Kidney epithelial cell (primary cell): ENCODE measurements at regions not wholly inside any gene's neighbourhood (a gene's known extent, or its start where the extent isn't known, plus 50 kb on each side); places are given as distances from the start of the nearest gene placed in this dataset.

Experiments used
- DNase-seq: peaks from one replicate; pipeline ENCODE4 v3.0.0-alpha.2; 2010; ENCODE audit warnings: low read depth
- H3K27me3 ChIP-seq: 2 replicates; pipeline ENCODE4 v1.6.0; 2011; ENCODE audit warnings: low read length; ENCODE audit not compliant: control insufficient read depth, insufficient read depth
- H3K36me3 ChIP-seq: 2 replicates; pipeline ENCODE4 v1.5.1; 2011; ENCODE audit warnings: low read length; ENCODE audit not compliant: control insufficient read depth, insufficient read depth
- H3K4me3 ChIP-seq: 2 replicates; pipeline ENCODE4 v1.5.1; 2011; ENCODE audit warnings: low read depth, mild to moderate bottlenecking, control low read depth, low read length
- CTCF ChIP-seq: IDR thresholded peaks from 2 replicates; pipeline ENCODE4 v1.5.1; 2011; ENCODE audit warnings: mild to moderate bottlenecking, moderate library complexity, low read length, control low read depth, inconsistent platforms; ENCODE audit not compliant: insufficient read depth, poor library complexity, severe bottlenecking

- no peak for DNase-seq
- H3K36me3 ChIP-seq: no peaks in the 10 kb centered on the region
- no peak overlapping the region for H3K4me3 ChIP-seq
- H3K27me3 ChIP-seq: peaks cover 2% of the 10 kb centered on the region
- no peak for TF ChIP-seq CTCF
These were observed 78.9 kb downstream of the EMP1 start for GRCh38 chr12:13275241-13276085.

- no peak overlapping the region for H3K4me3 ChIP-seq
- no peak for DNase-seq
- H3K36me3 ChIP-seq: no peaks in the 10 kb centered on the region
- TF ChIP-seq CTCF: no peak
- H3K27me3 ChIP-seq: no peaks in the 10 kb centered on the region
These were observed 77.3 kb downstream of the EMP1 start for GRCh38 chr12:13273850-13274249.

- no peak for DNase-seq
- Histone ChIP-seq H3K4me3 (no peak overlapping the region), H3K36me3 (no peaks in the 10 kb centered on the region), H3K27me3 (no peaks in the 10 kb centered on the region)
- TF ChIP-seq CTCF: no peak
These were observed 76.6 kb downstream of the EMP1 start for GRCh38 chr12:13273097-13273496.

- H3K27me3 ChIP-seq: no peaks in the 10 kb centered on the region
- no peak for TF ChIP-seq CTCF
- no peaks in the 10 kb centered on the region for H3K36me3 ChIP-seq
- no peak overlapping the region for H3K4me3 ChIP-seq
- DNase-seq: no peak
These were observed 74.3 kb downstream of the EMP1 start for GRCh38 chr12:13270817-13271216.
